ENCODE measurements at regions not wholly inside any gene's neighbourhood (a gene's known extent, or its start where the extent isn't known, plus 50 kb on each side); places are given as distances from the start of the nearest gene placed in this dataset.

- DNase-seq = no peak
These were observed 94.3 kb upstream of the IRS2 start for GRCh38 chr13:109880371-109881346.

- DNase-seq = no peak
These were observed 93.0 kb upstream of the IRS2 start for GRCh38 chr13:109879338-109879737.

DNA sequence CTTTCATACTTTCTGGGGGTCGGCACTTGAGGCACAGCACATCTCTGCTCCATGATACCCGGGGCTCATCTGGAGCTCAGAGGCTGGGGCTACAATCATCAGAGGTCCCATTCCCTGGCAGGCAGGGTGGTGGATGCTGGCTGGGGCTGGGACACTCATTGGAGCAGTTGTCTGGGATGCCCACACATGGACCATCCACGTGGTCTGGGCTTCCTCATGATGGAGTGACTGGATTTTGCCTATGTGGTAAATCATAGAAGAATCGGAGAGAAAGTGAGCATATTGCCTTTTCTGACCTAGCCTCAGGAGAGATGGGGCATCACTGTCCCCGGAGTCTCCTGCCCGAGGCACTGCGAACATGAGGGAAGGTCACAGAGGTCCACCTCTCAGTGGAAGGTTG, 91.4 kb upstream of the IRS2 start:
- DNase-seq = no peak

GRCh38 chr13:109875746-109876145, 89.4 kb upstream of the IRS2 start:
- DNase-seq = no peak

DNA sequence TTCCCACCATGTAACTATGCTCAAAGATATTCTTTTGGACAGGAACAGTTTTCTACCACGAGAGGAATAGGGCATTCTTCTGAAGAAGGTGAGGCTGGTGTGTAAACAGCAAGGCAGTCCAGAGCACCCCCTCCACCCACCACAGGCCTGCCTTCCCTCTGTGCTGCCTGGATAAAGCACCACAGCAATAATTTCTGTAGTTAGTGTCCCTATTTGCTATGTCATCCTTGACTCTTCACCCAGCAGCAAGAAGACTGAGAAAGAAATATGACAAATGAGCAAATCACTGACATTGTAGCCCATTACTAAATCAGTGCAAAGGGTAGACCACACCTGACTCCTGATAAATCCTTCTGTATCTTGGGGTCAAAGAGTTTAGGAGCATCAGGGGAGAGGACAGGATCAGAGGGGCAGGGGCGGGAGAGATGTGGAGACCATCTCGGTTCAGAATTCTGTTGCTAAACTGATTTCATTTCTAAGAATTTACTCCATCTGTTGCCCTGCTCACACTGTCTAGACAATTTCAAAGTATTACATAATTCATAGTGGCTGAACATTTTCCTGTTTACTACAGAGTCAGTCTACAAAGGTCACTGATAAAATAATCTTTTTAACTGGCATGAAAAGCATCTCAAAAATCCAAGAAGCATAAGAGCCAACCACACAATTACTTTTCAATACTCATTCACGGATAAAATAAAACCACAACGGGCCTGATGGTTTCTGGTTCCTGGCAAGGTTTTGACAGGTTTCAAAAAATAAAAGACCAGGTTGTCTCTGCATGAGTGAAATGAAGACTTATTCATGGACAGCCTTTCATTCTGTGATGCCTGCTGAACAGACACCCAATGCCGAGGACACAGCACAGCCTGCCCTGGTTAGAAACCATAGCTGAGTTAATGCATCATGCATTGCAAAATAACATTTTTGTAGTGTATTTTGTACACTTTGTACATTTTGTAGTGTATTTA, 88.4 kb upstream of the IRS2 start:
- no peak for DNase-seq

DNA sequence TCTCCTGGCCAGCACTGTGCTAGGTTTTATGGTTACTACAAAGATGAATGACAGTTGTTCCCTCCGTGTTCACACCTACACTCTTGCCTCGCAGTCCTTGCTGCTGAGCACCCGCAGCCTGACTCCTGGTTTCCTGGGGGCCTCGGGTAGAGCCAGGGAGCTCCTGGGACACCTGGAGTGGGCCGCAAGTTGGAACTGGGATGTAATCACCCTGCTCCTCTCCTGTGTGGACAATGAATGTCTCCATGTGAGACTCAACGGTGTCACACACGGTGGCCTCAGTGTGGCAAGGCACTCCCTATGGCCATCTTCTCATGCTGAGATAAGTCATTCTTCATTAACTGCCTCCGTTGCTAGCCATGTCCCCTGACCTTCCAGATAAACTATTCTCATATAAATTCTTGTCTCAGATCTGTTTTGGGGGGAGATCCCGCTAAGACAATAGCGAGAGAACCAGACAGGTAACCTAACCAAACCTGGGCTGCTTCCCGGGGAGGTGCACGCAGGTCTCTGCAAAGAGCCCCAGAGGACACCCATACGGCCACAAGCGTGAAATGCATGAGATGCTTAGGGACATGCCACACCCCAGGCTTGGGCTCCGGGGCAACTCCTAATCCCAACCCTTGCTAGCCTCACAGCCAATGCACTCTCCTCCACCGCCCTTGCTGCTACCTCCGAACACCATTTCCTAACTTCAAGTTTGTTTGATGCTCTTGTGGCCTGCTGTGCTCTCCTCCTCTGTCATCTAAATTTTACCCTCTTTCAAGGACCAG, 87.2 kb upstream of the IRS2 start:
- no peak for DNase-seq

DNA sequence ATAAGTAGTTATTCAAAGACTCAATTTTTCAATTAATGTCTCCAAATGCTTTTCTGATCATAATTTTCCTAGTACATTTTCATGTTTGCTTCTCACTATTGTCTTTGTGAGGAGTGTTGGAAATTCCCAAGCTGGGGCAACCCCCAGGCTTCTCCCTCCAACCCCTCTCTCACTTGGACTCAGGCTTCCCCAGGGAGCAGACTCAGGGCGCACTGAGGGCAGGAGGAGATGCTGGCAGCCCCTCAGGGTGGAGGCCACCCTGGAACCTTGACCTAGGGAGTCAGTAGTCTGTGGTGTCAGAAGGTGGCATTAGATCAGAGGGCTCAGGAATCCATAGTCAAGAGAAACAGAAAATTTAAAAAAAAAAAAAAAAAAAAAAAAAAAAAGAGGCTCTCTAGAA, 86.5 kb upstream of the IRS2 start:
- DNase-seq = no peak

GRCh38 chr13:109870696-109871370, 84.5 kb upstream of the IRS2 start:
- no peak for DNase-seq

DNA sequence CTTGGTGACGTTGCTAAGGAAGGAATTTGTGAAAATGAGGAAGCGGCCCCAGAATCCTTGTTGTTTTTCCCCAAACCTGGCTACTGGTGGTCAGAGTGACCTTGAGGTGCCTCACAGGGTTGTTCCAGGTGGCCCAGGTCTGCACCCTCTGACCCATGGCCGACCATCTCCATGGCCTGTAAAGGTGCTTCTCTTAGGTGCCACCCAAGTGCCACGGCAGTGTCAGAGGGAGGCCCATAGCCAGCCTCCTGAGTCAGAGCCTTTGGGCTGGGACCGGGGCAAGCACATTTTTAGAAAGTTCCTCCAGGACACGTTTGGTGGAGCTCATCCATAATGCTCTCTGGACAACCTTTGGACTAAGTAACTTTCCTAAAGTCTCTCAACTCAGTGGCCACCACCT, 83.9 kb upstream of the IRS2 start:
- DNase-seq = no peak

- DNase-seq = no peak
These were observed 83.2 kb upstream of the IRS2 start for GRCh38 chr13:109869312-109870237.

GRCh38 chr13:109868578-109869311, 82.4 kb upstream of the IRS2 start:
- DNase-seq = no peak

GRCh38 chr13:109867766-109868165, 81.4 kb upstream of the IRS2 start:
- DNase-seq = no peak

DNA sequence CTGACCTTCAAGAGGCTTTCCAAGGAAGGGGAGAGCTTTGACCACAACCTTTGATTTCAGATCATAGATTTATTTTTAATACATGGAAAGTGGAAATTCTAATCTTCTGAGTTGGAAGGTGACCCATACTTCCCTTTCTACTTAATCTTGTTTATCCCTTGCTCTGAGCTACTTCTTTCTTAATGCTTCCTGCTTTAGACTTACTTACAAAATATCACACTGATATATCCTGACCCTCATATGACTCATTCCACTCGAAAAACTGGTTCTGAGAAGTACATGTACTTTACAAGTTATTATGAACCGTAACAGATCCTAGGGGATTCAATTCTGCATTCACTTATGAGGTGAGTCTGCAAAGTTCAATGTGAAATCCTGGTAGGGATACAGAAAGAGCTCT, 76.2 kb upstream of the IRS2 start:
- no peak for DNase-seq

DNA sequence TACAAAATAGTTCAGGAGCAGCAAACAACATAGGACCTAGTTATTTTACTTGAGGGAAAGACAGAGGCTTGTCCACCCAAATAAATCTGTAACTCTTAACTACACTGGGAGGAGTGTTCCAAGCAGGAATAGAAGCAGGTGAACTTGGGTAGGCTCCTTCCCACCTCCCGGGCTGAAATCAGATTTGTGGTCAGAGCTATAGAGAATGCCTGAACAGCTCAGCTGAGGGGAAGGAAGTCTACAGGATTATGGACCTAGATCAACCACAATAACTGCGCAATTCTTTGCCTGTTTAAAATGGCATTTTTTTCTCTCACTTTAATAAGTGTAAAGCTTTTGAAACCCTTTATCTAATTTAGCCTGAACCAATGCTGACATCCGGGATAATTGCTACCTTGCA, 73.5 kb upstream of the IRS2 start:
- DNase-seq = no peak

GRCh38 chr13:109859216-109859835, 72.9 kb upstream of the IRS2 start:
- no peak for DNase-seq

- no peak for DNase-seq
These were observed 71.9 kb upstream of the IRS2 start for GRCh38 chr13:109858319-109858718.

DNA sequence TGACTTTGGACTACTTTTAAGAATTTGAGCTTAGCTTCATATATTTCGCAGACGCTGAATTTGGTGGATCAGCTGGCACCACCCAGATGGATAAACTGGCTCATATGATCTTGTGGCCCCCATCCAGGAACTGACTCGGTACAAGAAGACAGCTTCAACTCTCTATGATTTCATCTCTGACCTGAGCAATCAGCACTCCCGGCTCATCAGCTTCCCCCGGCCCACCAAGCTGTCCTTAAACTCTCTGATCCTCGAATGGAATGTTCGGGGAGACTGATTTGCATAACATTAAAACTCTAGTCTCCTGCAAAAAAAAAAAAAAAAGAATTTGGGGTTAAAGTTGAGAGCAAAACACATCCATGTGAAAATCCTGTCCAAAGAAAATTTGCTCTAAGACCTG, 71.4 kb upstream of the IRS2 start:
- DNase-seq = no peak

GRCh38 chr13:109857325-109857724, 70.9 kb upstream of the IRS2 start:
- DNase-seq = no peak

DNA sequence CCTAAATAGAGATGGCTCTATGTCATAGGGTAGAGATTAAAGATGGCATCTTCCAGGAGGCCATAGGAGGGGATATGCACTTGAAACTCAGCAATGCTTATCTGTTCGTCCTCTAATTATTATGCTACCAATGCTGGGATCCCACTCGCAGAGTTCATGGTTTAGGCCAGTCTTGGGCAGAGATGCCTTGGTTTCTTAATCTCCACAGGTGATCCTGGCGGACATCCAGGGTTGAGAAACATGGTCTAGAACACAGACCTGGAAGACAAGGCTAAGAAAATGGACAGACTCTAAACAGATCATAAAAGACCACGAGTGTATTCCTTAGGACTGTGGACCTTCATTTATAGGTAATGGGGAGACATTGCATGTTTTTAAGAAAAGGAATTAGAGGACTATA, 70.0 kb upstream of the IRS2 start:
- no peak for DNase-seq

DNA sequence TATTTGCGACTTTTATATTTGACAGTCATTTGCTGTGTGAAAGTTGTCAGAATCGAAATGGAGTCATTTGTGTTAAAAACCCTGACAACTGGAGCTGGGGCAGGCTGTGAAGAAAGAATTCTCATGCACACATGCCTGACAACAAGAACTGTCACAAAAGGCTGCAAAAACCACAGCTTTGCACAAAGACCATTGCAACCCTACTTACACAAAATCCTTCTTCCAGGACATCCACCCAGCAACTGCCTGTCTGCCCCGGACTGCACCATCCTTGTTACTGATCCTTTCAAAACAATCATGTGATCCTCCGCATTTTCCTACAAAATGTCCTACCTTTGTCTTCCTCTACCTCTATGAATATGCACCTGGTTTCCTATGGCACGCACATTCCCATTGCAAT, 66.8 kb upstream of the IRS2 start:
- no peak for DNase-seq

All from SIG-M5 (cell line).